Activated CD4-positive, alpha-beta memory T cell treated with anti-CD3 and anti-CD28 coated beads for 36 hours (primary cell): ENCODE measurements at regions not wholly inside any gene's neighbourhood (a gene's known extent, or its start where the extent isn't known, plus 50 kb on each side); places are given as distances from the start of the nearest gene placed in this dataset.

Experiments
- CTCF ChIA-PET: fragments of 350-600 bp; sonication (Branson Sonifier 250); formaldehyde crosslinking; loops from one replicate; lab custom pipeline; 2021; ENCODE audit warnings: antibody characterized with exemption, inconsistent platforms; lab: Charles Lee
- POLR2A ChIA-PET: fragments of 350-600 bp; sonication (Branson Sonifier 250); formaldehyde crosslinking; loops from one replicate; lab custom pipeline; 2021; ENCODE audit warnings: antibody characterized with exemption; lab: Charles Lee
- DNase-seq: peaks from one replicate; pipeline ENCODE4 v3.0.0-alpha.2; 2020
- H3K27ac Mint-ChIP-seq: one replicate; pipeline ENCODE4 v1.8.0; 2021; ENCODE audit warnings: mixed read lengths
- H3K27me3 Mint-ChIP-seq: one replicate; pipeline ENCODE4 v1.8.0; 2021; ENCODE audit warnings: mixed read lengths
- H3K36me3 Mint-ChIP-seq: one replicate; pipeline ENCODE4 v1.8.0; 2021; ENCODE audit warnings: mixed read lengths
- H3K4me1 Mint-ChIP-seq: one replicate; pipeline ENCODE4 v1.8.0; 2021; ENCODE audit warnings: low read depth, mixed read lengths
- H3K4me3 Mint-ChIP-seq: one replicate; pipeline ENCODE4 v1.8.0; 2021; ENCODE audit warnings: mild to moderate bottlenecking, mixed read lengths
- H3K9me3 Mint-ChIP-seq: one replicate; pipeline ENCODE4 v1.8.0; 2021; ENCODE audit warnings: mixed read lengths
- intact Hi-C: fragments of 100-400 bp; cut with micrococcal nuclease; formaldehyde crosslinking; loops from one replicate; pipeline ENCODE4 v1.15.1; 2023

DNA sequence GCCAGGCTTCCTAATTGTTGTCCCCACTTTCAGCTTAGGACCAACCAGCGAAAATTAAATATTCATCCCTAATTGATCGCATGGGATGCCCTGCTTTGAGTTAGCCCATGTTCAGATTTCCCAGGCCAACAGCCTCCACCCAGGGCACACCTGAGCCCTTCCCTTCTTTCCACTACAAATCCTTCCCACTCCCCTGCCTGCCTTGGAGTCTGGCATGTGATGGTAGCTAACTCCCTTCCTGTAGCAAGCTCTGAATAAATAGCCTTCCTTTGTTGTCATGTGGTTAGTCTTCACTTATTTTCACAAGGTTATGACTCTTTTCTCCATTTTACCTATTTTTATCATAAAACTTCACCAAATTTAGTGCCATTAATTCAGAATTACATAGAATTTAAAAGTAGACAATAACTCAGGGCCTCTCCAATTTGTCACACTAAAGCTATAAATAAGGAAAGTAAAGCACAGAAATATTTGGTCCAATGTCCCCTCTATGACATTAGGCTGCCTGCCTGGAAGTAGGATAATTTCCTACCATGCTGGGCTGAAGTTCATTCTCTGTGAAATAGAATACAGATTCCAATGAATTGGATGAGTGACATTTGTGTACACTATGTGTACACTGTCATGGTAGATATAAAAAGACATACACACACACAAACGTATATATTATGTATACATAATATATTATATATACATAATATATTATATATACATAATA is 166.4 kb upstream of the CPEB2 start:
- intact Hi-C loops: no loop called here
- no peak overlapping the region for H3K27ac Mint-ChIP-seq

DNA sequence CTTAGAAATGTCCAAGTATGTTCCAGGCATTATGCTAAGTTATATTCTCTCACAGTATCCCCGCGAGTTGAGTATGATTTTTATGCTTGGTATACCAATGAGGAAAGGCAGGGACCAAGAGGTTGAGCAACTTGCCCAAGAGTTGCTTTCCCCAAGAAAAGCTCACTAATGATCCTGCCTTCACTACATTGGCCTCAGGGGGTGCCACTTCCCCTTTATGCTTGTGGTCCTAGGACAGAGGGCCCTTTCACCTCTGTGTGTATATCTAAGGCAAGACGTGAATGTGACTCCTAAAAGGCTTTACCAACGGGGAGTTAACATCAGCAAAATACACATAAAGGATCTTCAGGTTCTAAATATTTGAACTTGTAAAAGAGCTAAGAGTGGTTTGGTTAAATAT is 164.4 kb upstream of the CPEB2 start:
- ChIA-PET POLR2A (no interaction called here), CTCF (no interaction called here)
- no peaks in the 10 kb centered on the region for H3K9me3 Mint-ChIP-seq
- intact Hi-C loops: no loop called here
- no peak overlapping the region for H3K4me3 Mint-ChIP-seq
- no peak for DNase-seq
- no peak overlapping the region for H3K27ac Mint-ChIP-seq
- H3K36me3 Mint-ChIP-seq: no peaks in the 10 kb centered on the region
- peaks cover 6% of the 10 kb centered on the region for H3K4me1 Mint-ChIP-seq
- peaks cover 1% of the 10 kb centered on the region for H3K27me3 Mint-ChIP-seq

More for the DNA sequence above, 166.4 kb upstream of the CPEB2 start:
- POLR2A ChIA-PET: no interaction called here
- H3K4me1 Mint-ChIP-seq: no peaks in the 10 kb centered on the region
- H3K4me3 Mint-ChIP-seq: no peak overlapping the region
- H3K9me3 Mint-ChIP-seq: no peaks in the 10 kb centered on the region
- no peaks in the 10 kb centered on the region for H3K36me3 Mint-ChIP-seq
- H3K27me3 Mint-ChIP-seq: peaks cover 1% of the 10 kb centered on the region
- CTCF ChIA-PET: no interaction called here
- no peak for DNase-seq

DNA sequence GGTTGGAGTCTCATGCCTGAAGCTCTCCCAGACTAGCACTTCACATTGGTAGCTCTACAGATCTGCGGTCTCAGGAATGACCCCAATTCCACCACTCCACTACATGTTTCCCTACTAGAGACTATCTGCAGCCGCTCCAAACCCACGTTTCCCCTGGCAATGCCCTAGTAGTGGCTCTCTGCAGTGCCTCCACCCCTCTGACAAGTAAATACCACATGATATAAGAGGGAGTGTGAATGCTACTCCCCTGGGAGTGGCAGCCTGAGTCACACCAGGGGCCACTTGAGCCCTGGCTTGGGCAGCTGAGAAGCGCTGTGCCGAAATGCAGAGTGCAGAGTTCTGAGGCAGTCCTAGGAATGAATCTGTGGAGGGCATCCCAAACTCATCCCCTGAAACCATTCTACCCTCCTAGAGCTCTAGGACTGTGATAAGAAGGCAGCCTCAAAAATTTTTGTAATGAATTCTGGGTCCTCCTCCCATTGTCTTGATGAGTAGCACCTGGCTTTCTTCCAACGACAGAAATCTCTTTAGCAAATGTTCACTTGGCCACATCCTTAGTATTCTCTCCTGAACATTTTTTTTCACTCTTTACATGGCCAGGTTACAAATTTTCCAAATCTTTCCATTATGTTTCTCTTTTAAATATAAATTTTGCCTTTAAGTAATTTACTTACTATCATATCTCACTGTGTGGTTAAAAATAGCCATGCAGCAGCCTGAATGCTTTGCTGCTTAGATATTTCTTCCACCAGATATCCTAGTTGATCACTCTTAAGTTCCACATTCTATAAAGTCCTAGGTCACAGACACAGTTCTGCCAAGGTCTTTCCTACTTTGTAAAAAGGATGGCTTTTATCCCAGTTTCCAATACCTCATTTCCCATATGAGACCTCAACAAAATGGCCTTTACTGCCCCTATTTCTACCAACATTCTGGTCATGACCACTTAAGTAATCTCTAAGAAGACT is 160.2 kb upstream of the CPEB2 start:
- intact Hi-C loops: loop anchor here (2.0 to 5.0 kb wide), 2 partner anchors 59 to 1185 kb away; no protein-coding TSS in a partner anchor
- ChIA-PET CTCF (no interaction called here), POLR2A (interaction anchor here (1.2 kb wide), 1 partner anchor 15 kb away, joined by 3 read pairs; no protein-coding TSS in a partner anchor)
- Mint-ChIP-seq H3K27ac (no peak overlapping the region), H3K4me3 (no peak overlapping the region), H3K27me3 (peaks cover 1% of the 10 kb centered on the region), H3K9me3 (no peaks in the 10 kb centered on the region), H3K36me3 (no peaks in the 10 kb centered on the region), H3K4me1 (peaks cover 15% of the 10 kb centered on the region)
- no peak for DNase-seq

DNA sequence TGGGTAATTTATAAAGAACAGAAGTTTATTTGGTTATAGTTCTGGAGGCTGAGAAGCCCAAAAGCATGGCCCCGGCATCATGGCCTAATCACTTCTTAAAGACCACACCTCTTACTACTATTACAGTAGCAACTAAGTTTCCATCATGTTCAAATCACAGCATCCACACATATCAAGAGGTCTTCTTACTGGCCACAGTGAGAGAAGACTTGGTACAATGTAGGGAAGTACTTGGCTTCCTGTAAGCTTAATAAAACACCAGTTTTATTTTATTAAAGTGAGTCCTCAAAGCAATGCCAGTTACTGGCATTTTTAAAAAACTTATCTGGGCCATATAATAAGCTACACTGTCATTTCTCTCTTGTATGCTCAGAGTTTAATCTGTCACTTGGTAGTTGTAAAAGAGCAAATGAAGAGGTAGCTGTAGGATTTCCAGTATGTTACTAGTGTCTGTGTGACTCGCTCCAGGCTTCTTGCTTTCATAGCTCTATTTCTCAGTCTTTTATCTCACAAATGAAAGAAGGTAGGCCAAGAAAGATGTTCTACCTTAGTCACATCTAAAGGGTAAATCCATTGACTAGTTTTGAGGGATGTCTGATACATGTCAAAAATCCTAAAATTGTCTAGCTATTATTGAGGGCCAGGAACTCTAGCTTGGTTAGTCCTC is 159.2 kb upstream of the CPEB2 start:
- DNase-seq: no peak

DNA sequence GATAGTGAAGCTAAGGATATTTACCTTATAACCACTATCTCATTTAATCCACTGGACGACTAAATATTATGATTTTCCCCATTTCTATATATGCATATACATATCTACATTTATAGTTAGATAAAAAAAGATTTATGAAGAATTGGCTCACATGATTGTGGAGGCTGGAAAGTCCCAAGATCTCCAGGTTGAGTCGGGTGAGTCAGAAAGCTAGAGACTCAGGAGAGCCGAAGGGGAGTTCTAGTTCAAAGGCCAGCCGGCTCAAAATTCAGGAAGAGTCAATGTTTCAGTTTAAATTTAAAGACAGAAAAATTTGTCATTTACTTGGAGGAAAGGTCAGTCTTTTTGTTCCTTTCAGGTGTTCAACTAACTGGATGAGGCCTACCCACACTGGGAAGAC is 158.2 kb upstream of the CPEB2 start:
- H3K27ac Mint-ChIP-seq: peak overlapping the region; percentile 34
- ChIA-PET POLR2A (interaction anchor here (0.7 kb wide), 1 partner anchor 12 kb away, joined by 3 read pairs; no protein-coding TSS in a partner anchor), CTCF (interaction anchor here (1.5 kb wide), 1 partner anchor 553 kb away, joined by 4 read pairs; no protein-coding TSS in a partner anchor)

More for the DNA sequence above, 159.2 kb upstream of the CPEB2 start:
- Mint-ChIP-seq H3K9me3 (no peaks in the 10 kb centered on the region), H3K27me3 (peaks cover 1% of the 10 kb centered on the region), H3K4me1 (peaks cover 15% of the 10 kb centered on the region), H3K36me3 (no peaks in the 10 kb centered on the region), H3K27ac (peak overlapping the region; percentile 61), H3K4me3 (no peak overlapping the region)
- ChIA-PET CTCF (interaction anchor here (1.5 kb wide), 1 partner anchor 554 kb away, joined by 4 read pairs; no protein-coding TSS in a partner anchor), POLR2A (interaction anchor here (1.2 kb wide), 1 partner anchor 14 kb away, joined by 3 read pairs; no protein-coding TSS in a partner anchor)
- intact Hi-C loops: loop anchor here (1.0 to 5.0 kb wide), 3 partner anchors 13 to 1186 kb away; no protein-coding TSS in a partner anchor

DNA sequence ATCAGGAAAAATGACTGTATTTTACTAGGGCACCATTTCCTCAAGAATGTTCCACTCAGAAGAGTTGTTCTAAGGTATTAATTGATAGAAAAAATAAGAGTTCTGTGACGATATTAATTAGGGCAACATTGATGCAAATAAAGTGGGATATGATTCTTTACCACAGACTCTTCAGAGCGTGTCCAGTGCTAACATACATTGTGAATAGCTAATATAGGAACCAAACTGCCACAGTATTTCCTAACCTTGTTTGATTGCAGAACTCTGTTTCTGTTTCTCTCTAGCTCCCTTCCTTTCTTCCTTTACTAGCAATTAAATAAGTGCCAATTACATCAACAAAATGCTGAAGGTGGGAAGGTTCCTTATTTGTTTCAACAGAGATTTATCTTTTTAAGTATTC is 154.1 kb upstream of the CPEB2 start:
- DNase-seq: no peak
- CTCF ChIA-PET: interaction anchor here (0.5 kb wide), 1 partner anchor 584 kb away, joined by 4 read pairs; no protein-coding TSS in a partner anchor
- Mint-ChIP-seq H3K4me1 (peaks cover 16% of the 10 kb centered on the region), H3K4me3 (no peak overlapping the region), H3K27ac (no peak overlapping the region), H3K27me3 (peaks cover 4% of the 10 kb centered on the region), H3K36me3 (no peaks in the 10 kb centered on the region), H3K9me3 (no peaks in the 10 kb centered on the region)
- POLR2A ChIA-PET: no interaction called here
- intact Hi-C loops: no loop called here

More for the DNA sequence above, 158.2 kb upstream of the CPEB2 start:
- no peaks in the 10 kb centered on the region for H3K36me3 Mint-ChIP-seq
- H3K27me3 Mint-ChIP-seq: peaks cover 1% of the 10 kb centered on the region
- no peak overlapping the region for H3K4me3 Mint-ChIP-seq
- intact Hi-C loops: loop anchor here (5.0 kb wide), 1 partner anchor 1187 kb away; no protein-coding TSS in a partner anchor
- DNase-seq: peak; percentile 15
- no peaks in the 10 kb centered on the region for H3K9me3 Mint-ChIP-seq
- H3K4me1 Mint-ChIP-seq: peaks cover 15% of the 10 kb centered on the region

DNA sequence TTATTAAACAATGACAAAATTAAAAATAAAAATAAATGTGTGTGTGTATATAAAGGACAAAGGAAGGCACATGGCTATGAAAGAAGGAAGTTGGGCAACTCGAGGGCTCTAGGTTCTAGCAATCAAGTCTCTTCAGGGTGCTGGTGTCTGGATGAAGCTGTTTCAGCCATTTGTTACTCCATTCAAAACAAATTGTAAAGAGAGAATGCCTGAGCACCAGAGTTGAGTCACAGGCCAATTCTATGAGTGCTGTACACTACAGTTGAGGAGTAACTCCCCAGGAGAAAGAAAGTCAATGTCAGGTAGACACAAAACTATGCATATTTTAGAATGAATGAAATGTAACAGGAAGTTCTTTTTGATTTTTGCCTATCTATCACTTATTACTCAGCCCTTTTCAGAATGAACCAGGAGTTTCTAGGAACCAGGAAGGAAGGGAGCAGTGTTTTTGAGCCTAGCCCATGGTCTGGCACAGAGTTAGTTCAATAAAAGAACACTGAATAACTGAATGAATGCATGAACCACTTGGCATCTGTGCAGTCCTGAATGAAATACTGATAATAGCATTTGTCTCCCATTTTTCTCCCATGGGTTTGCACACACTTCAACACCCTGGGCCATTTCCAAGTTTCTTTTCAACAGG is 151.7 kb upstream of the CPEB2 start:
- intact Hi-C loops: no loop called here
- peaks cover 15% of the 10 kb centered on the region for H3K4me1 Mint-ChIP-seq
- H3K36me3 Mint-ChIP-seq: peaks cover 5% of the 10 kb centered on the region
- DNase-seq: no peak
- H3K4me3 Mint-ChIP-seq: no peak overlapping the region
- POLR2A ChIA-PET: no interaction called here
- H3K9me3 Mint-ChIP-seq: peaks cover 8% of the 10 kb centered on the region
- peaks cover 4% of the 10 kb centered on the region for H3K27me3 Mint-ChIP-seq
- H3K27ac Mint-ChIP-seq: no peak overlapping the region
- CTCF ChIA-PET: no interaction called here

DNA sequence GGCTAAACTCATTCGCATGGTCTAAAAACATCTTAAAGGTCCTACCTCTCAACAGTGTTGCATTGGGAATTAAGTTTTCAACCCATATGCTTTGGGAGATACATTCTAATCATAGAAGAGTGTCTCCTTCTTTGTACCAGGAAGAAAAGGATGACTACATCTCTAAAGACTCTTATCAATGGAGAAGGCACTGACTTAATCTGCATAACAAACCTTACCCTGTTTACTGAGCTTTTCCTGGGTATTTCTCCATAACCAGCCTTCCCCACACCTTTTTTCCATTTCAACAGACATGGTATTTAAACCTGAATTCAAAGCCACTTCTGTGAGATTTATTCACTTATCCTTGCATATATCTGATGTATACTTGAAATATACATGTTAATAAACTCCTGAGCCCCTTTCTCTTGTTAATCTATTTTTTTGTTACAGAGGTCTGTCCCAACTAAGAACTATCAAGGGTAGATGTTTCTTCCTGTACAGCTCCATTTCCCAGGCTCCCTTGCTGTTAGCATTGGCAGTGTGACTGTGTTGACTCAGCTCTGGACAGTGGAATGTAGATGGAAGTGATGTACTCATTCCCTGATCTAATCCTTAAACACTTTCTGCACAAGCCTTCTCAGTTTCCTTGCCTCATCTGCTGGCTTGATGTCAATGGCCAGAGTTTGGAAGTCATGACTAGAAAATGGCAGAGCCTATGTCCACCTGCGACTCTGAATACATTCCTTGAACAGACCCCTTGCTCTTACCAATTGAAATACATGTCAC is 148.9 kb upstream of the CPEB2 start:
- intact Hi-C loops: no loop called here
- H3K27me3 Mint-ChIP-seq: peaks cover 4% of the 10 kb centered on the region
- peaks cover 10% of the 10 kb centered on the region for H3K9me3 Mint-ChIP-seq
- H3K36me3 Mint-ChIP-seq: peaks cover 5% of the 10 kb centered on the region
- ChIA-PET CTCF (no interaction called here), POLR2A (no interaction called here)
- H3K27ac Mint-ChIP-seq: no peak overlapping the region
- DNase-seq: no peak
- peaks cover 34% of the 10 kb centered on the region for H3K4me1 Mint-ChIP-seq
- H3K4me3 Mint-ChIP-seq: no peak overlapping the region

DNA sequence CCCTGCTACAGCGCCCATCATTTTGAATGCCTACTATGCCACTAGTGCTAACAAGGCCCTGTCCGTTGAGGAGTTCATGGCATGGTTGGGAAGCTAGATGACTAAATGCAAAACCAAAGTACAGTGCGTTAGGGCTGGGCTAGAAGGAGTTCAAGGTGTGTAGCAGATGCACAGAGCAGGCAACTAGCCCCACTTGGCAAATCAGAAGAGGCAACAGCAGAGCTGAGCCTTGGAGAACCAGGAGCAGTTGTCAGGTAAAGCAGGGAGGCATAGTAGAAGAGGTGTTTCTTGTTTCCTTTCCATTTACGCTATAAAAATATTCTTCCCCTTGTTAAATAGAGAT is 146.6 kb upstream of the CPEB2 start:
- ChIA-PET POLR2A (interaction anchor here (0.9 to 2.2 kb wide), 8 partner anchors 11 to 179 kb away, joined by 3 to 13 read pairs (median 4); no protein-coding TSS in a partner anchor), CTCF (interaction anchor here (1.1 kb wide), 2 partner anchors 68 to 1202 kb away, joined by 3 to 4 read pairs; no protein-coding TSS in a partner anchor)
- peaks cover 30% of the 10 kb centered on the region for H3K4me1 Mint-ChIP-seq
- peaks cover 5% of the 10 kb centered on the region for H3K36me3 Mint-ChIP-seq
- peaks cover 4% of the 10 kb centered on the region for H3K27me3 Mint-ChIP-seq
- peak overlapping the region; percentile 79 for H3K27ac Mint-ChIP-seq
- H3K9me3 Mint-ChIP-seq: peaks cover 10% of the 10 kb centered on the region
- H3K4me3 Mint-ChIP-seq: no peak overlapping the region
- DNase-seq: no peak
- intact Hi-C loops: loop anchor here (1.0 to 5.0 kb wide), 9 partner anchors 12 to 1199 kb away; partner anchors contain the start of gene CPEB2

DNA sequence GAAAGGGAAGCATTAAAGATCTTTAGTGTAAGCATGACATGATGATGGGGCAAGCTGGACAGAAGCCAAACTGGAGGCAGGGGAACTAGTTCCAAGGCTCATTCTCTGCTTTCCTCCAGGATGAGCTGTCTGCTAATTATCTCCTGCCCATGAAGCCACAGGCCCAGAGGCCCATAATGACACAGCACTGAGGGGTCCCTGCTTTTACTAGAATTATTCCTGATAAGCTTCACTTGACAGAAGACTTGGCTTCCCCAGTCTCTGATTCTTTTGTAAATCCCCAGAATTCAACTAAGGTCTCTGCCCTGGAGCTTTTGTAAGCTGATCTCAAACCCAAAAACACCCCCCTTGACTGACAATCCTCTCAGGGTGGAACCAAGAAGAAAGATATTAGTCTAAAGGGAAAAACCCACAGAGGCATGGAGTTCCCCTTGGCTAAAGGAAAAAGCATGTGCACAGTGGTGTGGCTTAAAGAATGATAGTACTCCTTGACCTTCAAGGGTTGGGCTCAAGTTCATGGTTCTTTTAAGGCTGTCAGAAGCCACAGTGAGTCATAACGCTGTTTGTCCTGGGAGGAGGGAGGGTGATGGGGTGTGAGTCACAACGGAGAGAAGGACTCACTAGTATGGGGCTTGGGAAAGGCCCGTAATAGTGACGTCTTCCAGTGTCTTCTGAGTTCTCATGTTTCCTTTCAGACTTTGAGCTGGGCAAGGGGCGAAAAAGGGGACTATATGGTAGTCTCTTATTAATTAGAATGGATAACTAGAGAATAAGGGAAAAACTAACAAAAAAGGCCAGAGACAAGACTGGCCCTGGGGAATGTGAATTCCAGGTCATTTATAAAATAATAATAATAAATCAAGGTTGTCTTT is 146.0 kb upstream of the CPEB2 start:
- Mint-ChIP-seq H3K4me3 (no peak overlapping the region), H3K36me3 (peaks cover 5% of the 10 kb centered on the region), H3K4me1 (peaks cover 27% of the 10 kb centered on the region), H3K27ac (peak overlapping the region; percentile 79), H3K9me3 (peaks cover 10% of the 10 kb centered on the region), H3K27me3 (peaks cover 4% of the 10 kb centered on the region)
- ChIA-PET CTCF (interaction anchor here (0.6 to 1.1 kb wide), 3 partner anchors 68 to 1202 kb away, joined by 3 to 4 read pairs (median 3); no protein-coding TSS in a partner anchor), POLR2A (interaction anchor here (0.6 to 2.2 kb wide), 10 partner anchors 12 to 179 kb away, joined by 3 to 13 read pairs (median 4); no protein-coding TSS in a partner anchor)
- intact Hi-C loops: loop anchor here (1.0 to 5.0 kb wide), 9 partner anchors 13 to 1200 kb away; partner anchors contain the start of gene CPEB2
- DNase-seq: peak; percentile 89
